ENCODE measurements at regions not wholly inside any gene's neighbourhood (a gene's known extent, or its start where the extent isn't known, plus 50 kb on each side); places are given as distances from the start of the nearest gene placed in this dataset.
A peak's percentile ranks its signal among the peaks of the same experiment; 100 is the strongest.

GRCh38 chr17:74037320-74037719 lies 166.2 kb upstream of the RPL38 start:
- no peaks in the 10 kb centered on the region for H3K27me3 ChIP-seq
- no peak overlapping the region for H3K27ac ChIP-seq
- no peak overlapping the region for H3K4me3 ChIP-seq
- H3K4me1 ChIP-seq, result no peaks in the 10 kb centered on the region
- TF ChIP-seq CTCF (IDR thresholded peaks at IDR 0.05), result no peak
- no peak for TF ChIP-seq POLR2A (IDR thresholded peaks at IDR 0.05)
- H3K9me3 ChIP-seq, result no peaks in the 10 kb centered on the region
- intact Hi-C loops (cut with DNase I; ENCODE audit: low total_unique reads), result no loop called here
- no peaks in the 10 kb centered on the region for H3K36me3 ChIP-seq
- no peak for DNase-seq

- H3K36me3 ChIP-seq, result no peaks in the 10 kb centered on the region
- no peaks in the 10 kb centered on the region for H3K27me3 ChIP-seq
- H3K4me3 ChIP-seq, result no peak overlapping the region
- intact Hi-C loops (cut with DNase I; ENCODE audit: low total_unique reads), result no loop called here
- no peak for TF ChIP-seq POLR2A (IDR thresholded peaks at IDR 0.05)
- no peak for DNase-seq
- no peaks in the 10 kb centered on the region for H3K4me1 ChIP-seq
- no peaks in the 10 kb centered on the region for H3K9me3 ChIP-seq
- H3K27ac ChIP-seq, result no peak overlapping the region
Observed at GRCh38 chr17:74040291-74040690, 163.2 kb upstream of the RPL38 start.

GRCh38 chr17:74040729-74041128 lies 162.7 kb upstream of the RPL38 start:
- no peak for TF ChIP-seq CTCF (IDR thresholded peaks at IDR 0.05)
- TF ChIP-seq POLR2A (IDR thresholded peaks at IDR 0.05), result no peak
- Histone ChIP-seq H3K4me1 (no peaks in the 10 kb centered on the region), H3K27me3 (no peaks in the 10 kb centered on the region), H3K27ac (no peak overlapping the region), H3K4me3 (no peak overlapping the region), H3K36me3 (no peaks in the 10 kb centered on the region), H3K9me3 (no peaks in the 10 kb centered on the region)
- intact Hi-C loops (cut with DNase I; ENCODE audit: low total_unique reads), result no loop called here
- no peak for DNase-seq

- Histone ChIP-seq H3K4me1 (no peaks in the 10 kb centered on the region), H3K27me3 (no peaks in the 10 kb centered on the region), H3K36me3 (no peaks in the 10 kb centered on the region), H3K9me3 (no peaks in the 10 kb centered on the region), H3K27ac (no peak overlapping the region), H3K4me3 (no peak overlapping the region)
- intact Hi-C loops (cut with DNase I; ENCODE audit: low total_unique reads), result no loop called here
- DNase-seq, result no peak
- TF ChIP-seq POLR2A (IDR thresholded peaks at IDR 0.05) (no peak), CTCF (IDR thresholded peaks at IDR 0.05) (no peak)
Observed at GRCh38 chr17:74041869-74042640, 161.4 kb upstream of the RPL38 start.

GRCh38 chr17:74042744-74043486 lies 160.6 kb upstream of the RPL38 start:
- intact Hi-C loops (cut with DNase I; ENCODE audit: low total_unique reads), result no loop called here
- H3K9me3 ChIP-seq, result no peaks in the 10 kb centered on the region
- no peaks in the 10 kb centered on the region for H3K4me1 ChIP-seq
- no peaks in the 10 kb centered on the region for H3K27me3 ChIP-seq
- no peaks in the 10 kb centered on the region for H3K36me3 ChIP-seq
- H3K4me3 ChIP-seq, result no peak overlapping the region
- no peak for TF ChIP-seq CTCF (IDR thresholded peaks at IDR 0.05)
- TF ChIP-seq POLR2A (IDR thresholded peaks at IDR 0.05), result no peak
- no peak overlapping the region for H3K27ac ChIP-seq
- DNase-seq, result peak; percentile 15 to 33

Measured in uterus (tissue), 3 donors.